ENCODE measurements at regions not wholly inside any gene's neighbourhood (a gene's known extent, or its start where the extent isn't known, plus 50 kb on each side); places are given as distances from the start of the nearest gene placed in this dataset.

DNA sequence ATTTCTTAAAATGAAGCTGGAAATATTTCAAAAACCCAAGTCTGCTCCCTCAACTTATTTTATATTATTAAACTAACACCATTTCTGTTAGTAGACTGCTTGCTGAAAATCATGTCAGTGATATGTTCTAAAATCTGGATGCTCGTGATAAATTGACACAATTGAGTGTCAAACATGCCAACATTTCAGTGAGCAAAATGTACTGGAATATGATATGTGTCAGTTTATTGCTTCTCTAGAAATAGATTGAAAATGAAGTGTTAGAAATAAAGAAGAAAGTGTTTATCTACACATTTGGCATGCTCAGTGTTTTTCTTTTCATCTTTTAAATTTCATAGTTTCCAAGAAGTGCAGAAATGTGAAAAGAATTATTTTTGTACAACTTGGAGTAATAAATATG is 624.6 kb downstream of the SI start:
- TF ChIP-seq GTF2E2 (tag; IDR thresholded peaks at IDR 0.05) (no peak), MAX (CRISPR knock-in tag; IDR thresholded peaks at IDR 0.05) (no peak), EZH2 (IDR thresholded peaks at IDR 0.05; ENCODE audit: borderline replicate concordance, low read depth, low read length) (no peak), TAF1 (IDR thresholded peaks at IDR 0.05; ENCODE audit: control insufficient read depth, extremely low read depth, insufficient read depth, low read length, severe bottlenecking) (no peak), BRF2 (IDR thresholded peaks at IDR 0.05; ENCODE audit: borderline replicate concordance, insufficient read depth, insufficient read length) (no peak), ETV5 (CRISPR knock-in tag; IDR thresholded peaks at IDR 0.05; ENCODE audit: low read depth) (no peak), RFX1 (IDR thresholded peaks at IDR 0.05) (no peak), POLR2A (conservative IDR thresholded peaks at IDR 0.05) (no peak), NFE2L1 (tag; IDR thresholded peaks at IDR 0.05; ENCODE audit: borderline replicate concordance, low read depth) (no peak), BHLHE40 (IDR thresholded peaks at IDR 0.05; ENCODE audit: low read length) (no peak), L3MBTL2 (IDR thresholded peaks at IDR 0.05) (no peak), CTCF (IDR thresholded peaks at IDR 0.05 in 2 of 3, conservative IDR thresholded peaks at IDR 0.05 in 1 of 3; ENCODE audit: insufficient read depth in 2 of 3, low read depth in 1 of 3, low read length in 3 of 3) (no peak)
- TF ChIP-seq, protein P1, sequence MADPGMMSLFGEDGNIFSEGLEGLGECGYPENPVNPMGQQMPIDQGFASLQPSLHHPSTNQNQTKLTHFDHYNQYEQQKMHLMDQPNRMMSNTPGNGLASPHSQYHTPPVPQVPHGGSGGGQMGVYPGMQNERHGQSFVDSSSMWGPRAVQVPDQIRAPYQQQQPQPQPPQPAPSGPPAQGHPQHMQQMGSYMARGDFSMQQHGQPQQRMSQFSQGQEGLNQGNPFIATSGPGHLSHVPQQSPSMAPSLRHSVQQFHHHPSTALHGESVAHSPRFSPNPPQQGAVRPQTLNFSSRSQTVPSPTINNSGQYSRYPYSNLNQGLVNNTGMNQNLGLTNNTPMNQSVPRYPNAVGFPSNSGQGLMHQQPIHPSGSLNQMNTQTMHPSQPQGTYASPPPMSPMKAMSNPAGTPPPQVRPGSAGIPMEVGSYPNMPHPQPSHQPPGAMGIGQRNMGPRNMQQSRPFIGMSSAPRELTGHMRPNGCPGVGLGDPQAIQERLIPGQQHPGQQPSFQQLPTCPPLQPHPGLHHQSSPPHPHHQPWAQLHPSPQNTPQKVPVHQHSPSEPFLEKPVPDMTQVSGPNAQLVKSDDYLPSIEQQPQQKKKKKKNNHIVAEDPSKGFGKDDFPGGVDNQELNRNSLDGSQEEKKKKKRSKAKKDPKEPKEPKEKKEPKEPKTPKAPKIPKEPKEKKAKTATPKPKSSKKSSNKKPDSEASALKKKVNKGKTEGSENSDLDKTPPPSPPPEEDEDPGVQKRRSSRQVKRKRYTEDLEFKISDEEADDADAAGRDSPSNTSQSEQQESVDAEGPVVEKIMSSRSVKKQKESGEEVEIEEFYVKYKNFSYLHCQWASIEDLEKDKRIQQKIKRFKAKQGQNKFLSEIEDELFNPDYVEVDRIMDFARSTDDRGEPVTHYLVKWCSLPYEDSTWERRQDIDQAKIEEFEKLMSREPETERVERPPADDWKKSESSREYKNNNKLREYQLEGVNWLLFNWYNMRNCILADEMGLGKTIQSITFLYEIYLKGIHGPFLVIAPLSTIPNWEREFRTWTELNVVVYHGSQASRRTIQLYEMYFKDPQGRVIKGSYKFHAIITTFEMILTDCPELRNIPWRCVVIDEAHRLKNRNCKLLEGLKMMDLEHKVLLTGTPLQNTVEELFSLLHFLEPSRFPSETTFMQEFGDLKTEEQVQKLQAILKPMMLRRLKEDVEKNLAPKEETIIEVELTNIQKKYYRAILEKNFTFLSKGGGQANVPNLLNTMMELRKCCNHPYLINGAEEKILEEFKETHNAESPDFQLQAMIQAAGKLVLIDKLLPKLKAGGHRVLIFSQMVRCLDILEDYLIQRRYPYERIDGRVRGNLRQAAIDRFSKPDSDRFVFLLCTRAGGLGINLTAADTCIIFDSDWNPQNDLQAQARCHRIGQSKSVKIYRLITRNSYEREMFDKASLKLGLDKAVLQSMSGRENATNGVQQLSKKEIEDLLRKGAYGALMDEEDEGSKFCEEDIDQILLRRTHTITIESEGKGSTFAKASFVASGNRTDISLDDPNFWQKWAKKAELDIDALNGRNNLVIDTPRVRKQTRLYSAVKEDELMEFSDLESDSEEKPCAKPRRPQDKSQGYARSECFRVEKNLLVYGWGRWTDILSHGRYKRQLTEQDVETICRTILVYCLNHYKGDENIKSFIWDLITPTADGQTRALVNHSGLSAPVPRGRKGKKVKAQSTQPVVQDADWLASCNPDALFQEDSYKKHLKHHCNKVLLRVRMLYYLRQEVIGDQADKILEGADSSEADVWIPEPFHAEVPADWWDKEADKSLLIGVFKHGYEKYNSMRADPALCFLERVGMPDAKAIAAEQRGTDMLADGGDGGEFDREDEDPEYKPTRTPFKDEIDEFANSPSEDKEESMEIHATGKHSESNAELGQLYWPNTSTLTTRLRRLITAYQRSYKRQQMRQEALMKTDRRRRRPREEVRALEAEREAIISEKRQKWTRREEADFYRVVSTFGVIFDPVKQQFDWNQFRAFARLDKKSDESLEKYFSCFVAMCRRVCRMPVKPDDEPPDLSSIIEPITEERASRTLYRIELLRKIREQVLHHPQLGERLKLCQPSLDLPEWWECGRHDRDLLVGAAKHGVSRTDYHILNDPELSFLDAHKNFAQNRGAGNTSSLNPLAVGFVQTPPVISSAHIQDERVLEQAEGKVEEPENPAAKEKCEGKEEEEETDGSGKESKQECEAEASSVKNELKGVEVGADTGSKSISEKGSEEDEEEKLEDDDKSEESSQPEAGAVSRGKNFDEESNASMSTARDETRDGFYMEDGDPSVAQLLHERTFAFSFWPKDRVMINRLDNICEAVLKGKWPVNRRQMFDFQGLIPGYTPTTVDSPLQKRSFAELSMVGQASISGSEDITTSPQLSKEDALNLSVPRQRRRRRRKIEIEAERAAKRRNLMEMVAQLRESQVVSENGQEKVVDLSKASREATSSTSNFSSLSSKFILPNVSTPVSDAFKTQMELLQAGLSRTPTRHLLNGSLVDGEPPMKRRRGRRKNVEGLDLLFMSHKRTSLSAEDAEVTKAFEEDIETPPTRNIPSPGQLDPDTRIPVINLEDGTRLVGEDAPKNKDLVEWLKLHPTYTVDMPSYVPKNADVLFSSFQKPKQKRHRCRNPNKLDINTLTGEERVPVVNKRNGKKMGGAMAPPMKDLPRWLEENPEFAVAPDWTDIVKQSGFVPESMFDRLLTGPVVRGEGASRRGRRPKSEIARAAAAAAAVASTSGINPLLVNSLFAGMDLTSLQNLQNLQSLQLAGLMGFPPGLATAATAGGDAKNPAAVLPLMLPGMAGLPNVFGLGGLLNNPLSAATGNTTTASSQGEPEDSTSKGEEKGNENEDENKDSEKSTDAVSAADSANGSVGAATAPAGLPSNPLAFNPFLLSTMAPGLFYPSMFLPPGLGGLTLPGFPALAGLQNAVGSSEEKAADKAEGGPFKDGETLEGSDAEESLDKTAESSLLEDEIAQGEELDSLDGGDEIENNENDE (IDR thresholded peaks at IDR 0.05; ENCODE audit: low read depth, low read length) = no peak
